HepG2 (cell line): ENCODE measurements at regions not wholly inside any gene's neighbourhood (a gene's known extent, or its start where the extent isn't known, plus 50 kb on each side); places are given as distances from the start of the nearest gene placed in this dataset.

Experiments used
- ATAC-seq: fragments of 200-7000 bp; cut with Tn5 transposase; 3 replicates; pipeline ENCODE4 v1.9.1; 2020; ENCODE audit warnings: mild to moderate bottlenecking, moderate library complexity
- BruUV-seq: library from RNA; stranded (reverse); fragments of 400-500 nt; replicated peaks from 2 replicates; lab custom pipeline; 2021; lab: Mats Ljungman, UMichigan
- CTCF ChIA-PET: fragments of 300-600 bp; formaldehyde crosslinking; extraction: SDS; loops from one replicate; lab custom pipeline; 2021; ENCODE audit warnings: low total read pairs, inconsistent platforms, low intra/inter-chr PET ratio; lab: Yijun Ruan, JAX
- POLR2A ChIA-PET: fragments of 350-600 bp; sonication (Branson Sonifier 250); formaldehyde crosslinking; loops from one replicate; lab custom pipeline; 2020; ENCODE audit warnings: antibody characterized with exemption, inconsistent platforms; lab: Yijun Ruan, JAX
- DNase-seq: peaks from one replicate; pipeline ENCODE4 v3.0.0-alpha.2; 2015; ENCODE audit warnings: low spot score
- FAIRE-seq: peaks from 3 replicates; lab custom pipeline; 2011; peaks lifted over from hg19 to GRCh38; lab: Jason Lieb, UNC
- H2AFZ ChIP-seq: one replicate; pipeline ENCODE4 v1.6.1; 2011; ENCODE audit warnings: low read length, inconsistent platforms
- H3K27ac ChIP-seq: fragments of 300-600 bp; 3 replicates; pipeline ENCODE4 v1.8.0; 2011; ENCODE audit warnings: mixed run types, mild to moderate bottlenecking, mixed read lengths, low read length, inconsistent platforms; ENCODE audit not compliant: insufficient read depth; ENCODE audit errors: extremely low read length
- H3K27me3 ChIP-seq, 2 experiments: fragments of 200-600 bp in 1 of 2; 2 replicates in 1 of 2; 3 replicates in 1 of 2; pipeline versions ENCODE4 v1.6.0 to v1.8.0; 2011; ENCODE audit warnings: low read length in 2 of 2, mild to moderate bottlenecking in 2 of 2, moderate library complexity in 2 of 2, inconsistent platforms in 1 of 2; ENCODE audit not compliant: insufficient read depth in 2 of 2, control insufficient read depth in 1 of 2
- H3K36me3 ChIP-seq, 2 experiments: fragments of 200-600 bp in 1 of 2; replicated peaks in 1 of 2; 2 replicates in 1 of 2; 3 replicates in 1 of 2; pipeline versions ENCODE4 v1.5.1 to v1.8.0; 2011; ENCODE audit warnings: low read length in 2 of 2, inconsistent platforms in 1 of 2; ENCODE audit not compliant: insufficient read depth in 2 of 2, control insufficient read depth in 1 of 2
- H3K4me1 ChIP-seq: 2 replicates; pipeline ENCODE4 v1.5.1; 2012; ENCODE audit warnings: low read length, inconsistent platforms; ENCODE audit not compliant: insufficient read depth
- H3K4me2 ChIP-seq: 2 replicates; pipeline ENCODE4 v1.6.0; 2011; ENCODE audit warnings: low read depth, low read length, inconsistent platforms
- H3K4me3 ChIP-seq, 3 experiments: fragments of 200-600 bp in 1 of 3; sonication (generic), shearing (Covaris generic) in 1 of 3; replicated peaks in 1 of 3; 2 replicates each; pipeline ENCODE4 v1.5.1; 2011 to 2016; ENCODE audit warnings: low read length in 3 of 3, inconsistent platforms in 2 of 3, low read depth in 2 of 3, mild to moderate bottlenecking in 2 of 3, control low read depth in 1 of 3, mixed read lengths in 1 of 3; ENCODE audit not compliant: insufficient read depth in 1 of 3
- H3K79me2 ChIP-seq: one replicate; pipeline ENCODE4 v1.6.1; 2011; ENCODE audit warnings: low read length, inconsistent platforms; ENCODE audit not compliant: insufficient read depth
- H3K9ac ChIP-seq: 2 replicates; pipeline ENCODE4 v1.6.0; 2011; ENCODE audit warnings: mild to moderate bottlenecking, low read depth, low read length, inconsistent platforms; ENCODE audit not compliant: insufficient read depth
- H3K9me3 ChIP-seq: 2 replicates; pipeline ENCODE4 v1.5.1; 2012; ENCODE audit warnings: mild to moderate bottlenecking, low read length
- H4K20me1 ChIP-seq: 2 replicates; pipeline ENCODE4 v1.6.0; 2011; ENCODE audit warnings: inconsistent platforms, mild to moderate bottlenecking, low read length, moderate library complexity; ENCODE audit not compliant: insufficient read depth
- CEBPB ChIP-seq: IDR thresholded peaks from 2 replicates; pipeline ENCODE4 v1.6.1; 2011; ENCODE audit warnings: low read depth, low read length, improper control_type of control experiment, borderline replicate concordance
- HOXD1 ChIP-seq: sonication (generic); formaldehyde crosslinking; IDR thresholded peaks from 2 replicates; pipeline ENCODE4 v1.5.0; 2020; ENCODE audit warnings: missing genetic modification reagents
- SPEN ChIP-seq: sonication (generic); formaldehyde crosslinking; IDR thresholded peaks from 2 replicates; pipeline ENCODE4 v1.5.1; 2020; ENCODE audit warnings: low read depth, mild to moderate bottlenecking, missing genetic modification reagents
- WGBS: methylation state at CpG from one replicate; pipeline ENCODE4 v1.1.6; 2017; ENCODE audit warnings: low lambda C conversion rate; 5-methylcytosine and 5-hydroxymethylcytosine counted together
- in situ Hi-C: cut with HindIII; loops from 2 replicates; pipeline ENCODE4 v1.10.0; 2017; ENCODE audit warnings: low pct_unique_long_range_greater_than_20kb; ENCODE audit not compliant: extremely low pct_ligation_motif_present
- intact Hi-C: fragments of 100-400 bp; cut with micrococcal nuclease; formaldehyde crosslinking; loops from one replicate; pipeline ENCODE4 v1.10.0; 2022; ENCODE audit not compliant: unreplicated experiment
- TF ChIP-seq, protein P1 (sequence below): sonication (generic); formaldehyde crosslinking; IDR thresholded peaks from 2 replicates; pipeline ENCODE4 v1.4.0; 2020; ENCODE audit warnings: missing genetic modification reagents, low read depth, mild to moderate bottlenecking, borderline replicate concordance
- TF ChIP-seq, protein P2 (sequence below): sonication (generic); formaldehyde crosslinking; IDR thresholded peaks from 2 replicates; pipeline ENCODE4 v1.4.0; 2020; ENCODE audit warnings: missing genetic modification reagents, borderline replicate concordance
- TF ChIP-seq, protein P3 (sequence below): sonication (generic); formaldehyde crosslinking; IDR thresholded peaks from 2 replicates; pipeline ENCODE4 v1.4.0; 2020; ENCODE audit warnings: mild to moderate bottlenecking, missing genetic modification reagents, borderline replicate concordance
- TF ChIP-seq, protein P4 (sequence below): sonication (generic); formaldehyde crosslinking; IDR thresholded peaks from 2 replicates; pipeline ENCODE4 v1.4.0; 2020; ENCODE audit warnings: mild to moderate bottlenecking, missing genetic modification reagents

DNA sequence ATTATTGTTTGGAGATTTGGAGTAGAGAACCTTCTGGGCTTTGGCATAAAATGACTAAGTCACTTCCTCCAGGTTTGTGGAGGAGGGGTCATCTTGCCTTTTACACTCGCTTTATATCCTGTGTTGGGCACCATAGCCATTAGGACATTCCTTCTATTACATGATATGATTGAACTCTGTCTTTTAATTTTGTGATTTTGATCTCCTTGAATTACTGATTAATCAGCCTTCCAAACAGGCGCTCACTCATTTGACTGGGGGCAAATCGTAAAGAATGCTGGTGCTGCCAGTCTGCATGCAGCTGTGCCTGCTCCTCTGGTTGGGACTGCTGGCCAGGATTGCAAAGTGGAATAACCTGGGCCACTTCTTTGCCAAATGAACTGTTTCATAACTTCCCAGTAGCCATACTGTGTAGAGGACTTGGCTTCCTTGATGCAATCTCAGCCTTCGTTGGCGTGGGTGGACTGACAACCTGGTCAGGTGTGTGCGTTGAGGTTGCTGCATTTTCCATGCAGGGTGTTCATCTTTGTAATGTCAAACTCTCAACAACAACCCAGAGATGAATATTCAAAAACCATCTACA, 65.9 kb upstream of the RAB11FIP2 start:
- in situ Hi-C loops: loop anchor here (25.0 kb wide), 1 partner anchor 575 kb away; the partner anchor contains the start of gene EMX2
- Histone ChIP-seq H3K9me3 (no peaks in the 10 kb centered on the region), H2AFZ (no peak overlapping the region), H3K4me2 (no peak overlapping the region), H3K79me2 (no peaks in the 10 kb centered on the region), H3K27ac (no peak overlapping the region), H3K9ac (no peak overlapping the region), H4K20me1 (no peaks in the 10 kb centered on the region), H3K27me3 (no peaks in the 10 kb centered on the region; a peak in 1 of 5 replicates), H3K36me3 (no peaks in the 10 kb centered on the region), H3K4me3 (no peak overlapping the region), H3K4me1 (no peaks in the 10 kb centered on the region)
- WGBS: 37% methylated on average over 6 of the region's 6 CpGs
- POLR2A ChIA-PET: no interaction called here
- ATAC-seq: no peak
- DNase-seq: no peak
- CTCF ChIA-PET: no interaction called here
- FAIRE-seq: no peak
- no TSS peak for BruUV-seq
- intact Hi-C loops: no loop called here
- TF ChIP-seq, protein P1, sequence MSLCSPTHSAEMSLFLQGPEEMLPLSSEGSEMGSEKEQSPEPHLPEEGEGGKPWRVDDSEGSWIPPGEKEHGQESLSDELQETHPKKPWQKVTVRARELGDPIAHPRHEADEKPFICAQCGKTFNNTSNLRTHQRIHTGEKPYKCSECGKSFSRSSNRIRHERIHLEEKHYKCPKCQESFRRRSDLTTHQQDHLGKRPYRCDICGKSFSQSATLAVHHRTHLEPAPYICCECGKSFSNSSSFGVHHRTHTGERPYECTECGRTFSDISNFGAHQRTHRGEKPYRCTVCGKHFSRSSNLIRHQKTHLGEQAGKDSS (CRISPR knock-in tag): no peak
- TF ChIP-seq HOXD1 (CRISPR knock-in tag) (no peak), SPEN (no peak), CEBPB (no peak)
- TF ChIP-seq, protein P2, sequence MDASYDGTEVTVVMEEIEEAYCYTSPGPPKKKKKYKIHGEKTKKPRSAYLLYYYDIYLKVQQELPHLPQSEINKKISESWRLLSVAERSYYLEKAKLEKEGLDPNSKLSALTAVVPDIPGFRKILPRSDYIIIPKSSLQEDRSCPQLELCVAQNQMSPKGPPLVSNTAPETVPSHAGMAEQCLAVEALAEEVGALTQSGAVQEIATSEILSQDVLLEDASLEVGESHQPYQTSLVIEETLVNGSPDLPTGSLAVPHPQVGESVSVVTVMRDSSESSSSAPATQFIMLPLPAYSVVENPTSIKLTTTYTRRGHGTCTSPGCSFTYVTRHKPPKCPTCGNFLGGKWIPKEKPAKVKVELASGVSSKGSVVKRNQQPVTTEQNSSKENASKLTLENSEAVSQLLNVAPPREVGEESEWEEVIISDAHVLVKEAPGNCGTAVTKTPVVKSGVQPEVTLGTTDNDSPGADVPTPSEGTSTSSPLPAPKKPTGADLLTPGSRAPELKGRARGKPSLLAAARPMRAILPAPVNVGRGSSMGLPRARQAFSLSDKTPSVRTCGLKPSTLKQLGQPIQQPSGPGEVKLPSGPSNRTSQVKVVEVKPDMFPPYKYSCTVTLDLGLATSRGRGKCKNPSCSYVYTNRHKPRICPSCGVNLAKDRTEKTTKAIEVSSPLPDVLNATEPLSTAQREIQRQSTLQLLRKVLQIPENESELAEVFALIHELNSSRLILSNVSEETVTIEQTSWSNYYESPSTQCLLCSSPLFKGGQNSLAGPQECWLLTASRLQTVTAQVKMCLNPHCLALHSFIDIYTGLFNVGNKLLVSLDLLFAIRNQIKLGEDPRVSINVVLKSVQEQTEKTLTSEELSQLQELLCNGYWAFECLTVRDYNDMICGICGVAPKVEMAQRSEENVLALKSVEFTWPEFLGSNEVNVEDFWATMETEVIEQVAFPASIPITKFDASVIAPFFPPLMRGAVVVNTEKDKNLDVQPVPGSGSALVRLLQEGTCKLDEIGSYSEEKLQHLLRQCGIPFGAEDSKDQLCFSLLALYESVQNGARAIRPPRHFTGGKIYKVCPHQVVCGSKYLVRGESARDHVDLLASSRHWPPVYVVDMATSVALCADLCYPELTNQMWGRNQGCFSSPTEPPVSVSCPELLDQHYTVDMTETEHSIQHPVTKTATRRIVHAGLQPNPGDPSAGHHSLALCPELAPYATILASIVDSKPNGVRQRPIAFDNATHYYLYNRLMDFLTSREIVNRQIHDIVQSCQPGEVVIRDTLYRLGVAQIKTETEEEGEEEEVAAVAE (CRISPR knock-in tag): no peak
- TF ChIP-seq, protein P3, sequence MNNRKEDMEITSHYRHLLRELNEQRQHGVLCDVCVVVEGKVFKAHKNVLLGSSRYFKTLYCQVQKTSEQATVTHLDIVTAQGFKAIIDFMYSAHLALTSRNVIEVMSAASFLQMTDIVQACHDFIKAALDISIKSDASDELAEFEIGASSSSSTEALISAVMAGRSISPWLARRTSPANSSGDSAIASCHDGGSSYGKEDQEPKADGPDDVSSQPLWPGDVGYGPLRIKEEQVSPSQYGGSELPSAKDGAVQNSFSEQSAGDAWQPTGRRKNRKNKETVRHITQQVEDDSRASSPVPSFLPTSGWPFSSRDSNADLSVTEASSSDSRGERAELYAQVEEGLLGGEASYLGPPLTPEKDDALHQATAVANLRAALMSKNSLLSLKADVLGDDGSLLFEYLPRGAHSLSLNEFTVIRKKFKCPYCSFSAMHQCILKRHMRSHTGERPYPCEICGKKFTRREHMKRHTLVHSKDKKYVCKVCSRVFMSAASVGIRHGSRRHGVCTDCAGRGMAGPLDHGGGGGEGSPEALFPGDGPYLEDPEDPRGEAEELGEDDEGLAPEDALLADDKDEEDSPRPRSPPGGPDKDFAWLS: no peak
- TF ChIP-seq, protein P4, sequence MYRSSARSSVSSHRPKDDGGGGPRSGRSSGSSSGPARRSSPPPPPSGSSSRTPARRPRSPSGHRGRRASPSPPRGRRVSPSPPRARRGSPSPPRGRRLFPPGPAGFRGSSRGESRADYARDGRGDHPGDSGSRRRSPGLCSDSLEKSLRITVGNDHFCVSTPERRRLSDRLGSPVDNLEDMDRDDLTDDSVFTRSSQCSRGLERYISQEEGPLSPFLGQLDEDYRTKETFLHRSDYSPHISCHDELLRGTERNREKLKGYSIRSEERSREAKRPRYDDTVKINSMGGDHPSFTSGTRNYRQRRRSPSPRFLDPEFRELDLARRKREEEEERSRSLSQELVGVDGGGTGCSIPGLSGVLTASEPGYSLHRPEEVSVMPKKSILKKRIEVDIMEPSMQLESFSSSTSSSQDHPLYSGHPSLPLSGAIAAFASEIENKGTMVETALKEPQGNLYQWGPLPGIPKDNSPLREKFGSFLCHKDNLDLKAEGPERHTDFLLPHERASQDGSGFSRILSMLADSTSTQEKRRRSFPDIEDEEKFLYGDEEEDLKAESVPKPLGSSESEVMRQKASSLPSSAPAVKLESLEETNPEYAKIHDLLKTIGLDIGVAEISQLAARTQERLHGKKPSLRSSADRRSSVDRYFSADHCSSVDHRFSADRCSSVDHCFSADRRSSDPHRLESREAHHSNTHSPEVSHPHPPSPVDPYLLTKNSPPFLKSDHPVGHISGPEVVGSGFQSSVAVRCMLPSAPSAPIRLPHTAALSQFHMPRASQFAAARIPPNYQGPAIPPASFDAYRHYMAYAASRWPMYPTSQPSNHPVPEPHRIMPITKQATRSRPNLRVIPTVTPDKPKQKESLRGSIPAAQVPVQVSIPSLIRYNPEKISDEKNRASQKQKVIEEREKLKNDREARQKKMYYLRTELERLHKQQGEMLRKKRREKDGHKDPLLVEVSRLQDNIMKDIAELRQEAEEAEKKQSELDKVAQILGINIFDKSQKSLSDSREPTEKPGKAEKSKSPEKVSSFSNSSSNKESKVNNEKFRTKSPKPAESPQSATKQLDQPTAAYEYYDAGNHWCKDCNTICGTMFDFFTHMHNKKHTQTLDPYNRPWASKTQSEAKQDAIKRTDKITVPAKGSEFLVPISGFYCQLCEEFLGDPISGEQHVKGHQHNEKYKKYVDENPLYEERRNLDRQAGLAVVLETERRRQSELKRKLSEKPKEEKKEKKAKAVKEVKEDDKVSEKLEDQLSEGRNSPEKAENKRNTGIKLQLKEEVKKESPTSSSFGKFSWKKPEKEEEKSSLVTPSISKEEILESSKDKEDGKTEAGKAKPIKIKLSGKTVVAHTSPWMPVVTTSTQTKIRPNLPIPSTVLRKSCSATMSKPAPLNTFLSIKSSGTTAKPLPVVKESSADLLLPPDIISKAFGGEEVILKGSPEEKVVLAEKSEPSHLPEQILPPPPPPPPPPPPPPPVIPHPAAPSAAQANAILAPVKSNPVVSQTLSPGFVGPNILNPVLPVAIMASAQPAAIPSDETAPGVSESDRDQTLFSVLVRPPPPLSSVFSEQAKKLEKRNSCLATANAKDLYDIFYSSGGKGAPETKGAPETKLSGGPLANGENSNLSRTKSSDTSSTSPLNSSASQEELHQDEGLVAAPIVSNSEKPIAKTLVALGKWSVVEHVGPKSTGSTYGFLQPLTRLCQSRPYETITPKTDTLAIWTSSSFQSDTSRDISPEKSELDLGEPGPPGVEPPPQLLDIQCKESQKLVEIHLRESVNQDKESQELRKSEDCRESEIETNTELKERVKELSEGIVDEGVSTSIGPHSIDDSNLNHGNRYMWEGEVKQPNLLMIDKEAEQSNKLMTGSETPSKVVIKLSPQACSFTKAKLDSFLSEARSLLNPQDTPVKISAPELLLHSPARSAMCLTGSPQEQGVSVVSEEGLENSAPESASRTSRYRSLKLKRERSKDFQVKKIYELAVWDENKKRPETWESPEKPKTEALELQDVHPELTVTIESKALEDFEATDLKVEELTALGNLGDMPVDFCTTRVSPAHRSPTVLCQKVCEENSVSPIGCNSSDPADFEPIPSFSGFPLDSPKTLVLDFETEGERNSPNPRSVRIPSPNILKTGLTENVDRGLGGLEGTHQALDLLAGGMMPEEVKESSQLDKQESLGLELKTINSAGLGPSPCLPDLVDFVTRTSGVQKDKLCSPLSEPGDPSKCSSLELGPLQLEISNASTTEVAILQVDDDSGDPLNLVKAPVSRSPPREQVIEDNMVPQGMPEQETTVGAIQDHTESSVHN (CRISPR knock-in tag): no peak
